Activated naive CD8-positive, alpha-beta T cell treated with anti-CD3 and anti-CD28 coated beads, Interleukin-2, amount 50 U/mL, for 16 hours (primary cell): ENCODE measurements at regions not wholly inside any gene's neighbourhood (a gene's known extent, or its start where the extent isn't known, plus 50 kb on each side); places are given as distances from the start of the nearest gene placed in this dataset.
"Not testable (repeated sequence)": the region's sequence is repeated elsewhere in the genome, so short reads cannot be mapped to it uniquely, and the experiment has no call there.

ENCODE experiments used
- DNase-seq: peaks from one replicate; pipeline ENCODE4 v3.0.0-alpha.2; 2020; ENCODE audit warnings: low read depth, low spot score

GRCh38 chr12:92061061-92061460, 84.6 kb downstream of the BTG1 start:
- DNase-seq: no peak

GRCh38 chr12:92059960-92060359, 85.7 kb downstream of the BTG1 start:
- DNase-seq: no peak

- DNase-seq: no peak
Measured at GRCh38 chr12:92058664-92059063, 87.0 kb downstream of the BTG1 start.

- DNase-seq: not testable (repeated sequence)
Measured at GRCh38 chr12:92056756-92057155, 88.9 kb downstream of the BTG1 start.

- no peak for DNase-seq
Measured at GRCh38 chr12:92056290-92056689, 89.4 kb downstream of the BTG1 start.

GRCh38 chr12:92055877-92056276, 89.8 kb downstream of the BTG1 start:
- peak; percentile 36 for DNase-seq

GRCh38 chr12:92051441-92051840, 94.2 kb downstream of the BTG1 start:
- DNase-seq: no peak

- no peak for DNase-seq
Measured at GRCh38 chr12:92049403-92049802, 96.2 kb downstream of the BTG1 start.

- no peak for DNase-seq
Measured at GRCh38 chr12:92047393-92047826, 98.2 kb downstream of the BTG1 start.

- DNase-seq: no peak
Measured at GRCh38 chr12:92046557-92047392, 98.9 kb downstream of the BTG1 start.

GRCh38 chr12:92045852-92046251, 99.8 kb downstream of the BTG1 start:
- DNase-seq: no peak

GRCh38 chr12:92044435-92044834, 101.2 kb downstream of the BTG1 start:
- DNase-seq: no peak

GRCh38 chr12:92042791-92043531, 102.7 kb downstream of the BTG1 start:
- DNase-seq: no peak

- no peak for DNase-seq
Measured at GRCh38 chr12:92041742-92042141, 103.9 kb downstream of the BTG1 start.

- DNase-seq: no peak
Measured at GRCh38 chr12:92039046-92039445, 106.6 kb downstream of the BTG1 start.

GRCh38 chr12:92038476-92038875, 107.2 kb downstream of the BTG1 start:
- no peak for DNase-seq

- no peak for DNase-seq
Measured at GRCh38 chr12:92036771-92037453, 108.7 kb downstream of the BTG1 start.

- no peak for DNase-seq
Measured at GRCh38 chr12:92036061-92036620, 109.5 kb downstream of the BTG1 start.

- DNase-seq: no peak
Measured at GRCh38 chr12:92035477-92035876, 110.2 kb downstream of the BTG1 start.

GRCh38 chr12:92034858-92035401, 110.7 kb downstream of the BTG1 start:
- DNase-seq: peak; percentile 20

- DNase-seq: no peak
Measured at GRCh38 chr12:92034083-92034482, 111.6 kb downstream of the BTG1 start.

- no peak for DNase-seq
Measured at GRCh38 chr12:92032965-92033364, 112.7 kb downstream of the BTG1 start.
